Epidermal melanocyte (primary cell): ENCODE measurements at regions not wholly inside any gene's neighbourhood (a gene's known extent, or its start where the extent isn't known, plus 50 kb on each side); places are given as distances from the start of the nearest gene placed in this dataset.

Source experiments
- DNase-seq: peaks from one replicate; pipeline ENCODE4 v3.0.0; 2011; ENCODE audit warnings: low spot score; ENCODE audit not compliant: insufficient read length

DNA sequence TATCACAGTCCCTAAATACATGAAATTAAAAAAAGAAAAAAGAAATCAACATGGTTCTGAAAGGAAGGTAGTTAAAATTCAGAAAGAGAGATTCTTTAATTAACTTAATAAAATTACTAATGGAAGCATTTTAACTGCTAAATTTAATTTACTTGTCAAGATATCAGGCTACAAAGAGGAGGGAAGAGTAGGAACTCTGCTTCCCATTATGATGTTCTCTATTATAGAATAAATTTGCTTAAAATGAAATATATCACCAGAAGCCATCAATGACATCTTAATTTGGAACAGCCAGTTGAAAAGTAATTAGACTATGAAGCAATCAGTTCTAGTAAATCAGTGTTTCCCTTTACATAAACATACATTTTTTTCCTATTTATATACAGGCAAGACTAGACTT lies 611.8 kb upstream of the FANCL start:
- DNase-seq, result no peak

DNA sequence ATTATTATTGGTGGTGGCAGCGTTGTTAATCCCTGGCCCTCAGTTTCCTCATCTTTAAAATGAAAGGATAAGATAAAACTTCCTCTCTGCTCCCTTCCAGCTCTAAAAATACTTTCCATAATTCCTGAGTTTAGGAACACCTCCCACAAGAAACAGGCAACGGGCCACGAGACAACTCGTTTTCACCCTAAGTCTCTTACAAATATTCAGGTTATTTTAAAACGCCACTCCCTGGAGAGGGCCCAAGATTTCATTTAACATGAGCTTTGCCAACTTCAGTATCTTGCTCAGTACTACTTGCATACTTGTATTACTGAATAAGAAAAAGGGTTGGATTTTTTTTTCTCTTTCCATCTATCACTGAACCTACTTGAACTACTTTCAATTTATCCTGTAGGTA lies 611.1 kb upstream of the FANCL start:
- no peak for DNase-seq

DNA sequence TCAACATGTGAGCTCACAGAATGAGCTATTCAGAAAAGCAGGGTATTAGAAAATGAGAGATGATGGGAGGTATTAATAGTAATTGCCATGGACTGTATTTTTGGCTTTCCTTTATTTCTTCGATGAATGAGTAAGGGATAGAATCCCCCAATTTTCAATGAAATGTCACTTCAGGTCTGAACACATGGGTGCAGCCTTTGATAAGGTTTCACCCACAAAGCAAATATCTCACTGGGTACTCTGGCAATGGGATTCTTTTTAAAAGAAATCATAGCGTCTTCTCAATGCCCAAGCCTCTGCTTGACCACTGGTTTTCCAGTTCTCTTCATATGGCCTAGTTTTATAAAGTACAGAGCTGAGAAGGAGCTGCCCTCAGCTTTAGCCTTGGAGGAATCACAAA lies 610.5 kb upstream of the FANCL start:
- DNase-seq, result no peak

DNA sequence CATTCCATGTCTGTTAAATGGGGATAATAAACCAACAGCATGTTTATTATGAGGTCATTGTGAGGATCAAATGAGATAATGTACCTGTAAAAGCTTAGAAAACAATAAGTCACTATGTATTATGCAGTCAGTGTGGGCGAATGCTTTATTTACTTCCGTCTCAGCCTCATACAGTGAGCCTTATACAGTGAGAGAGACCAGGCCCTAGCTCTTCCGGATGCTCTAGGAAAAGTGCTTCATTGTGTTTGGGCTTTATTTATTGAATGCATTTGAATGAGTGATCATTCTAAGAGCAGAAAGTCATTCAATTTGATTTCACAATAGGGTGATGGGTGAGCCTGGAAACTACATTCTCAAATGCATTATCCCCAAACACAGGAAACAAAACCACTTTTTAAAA lies 603.9 kb upstream of the FANCL start:
- DNase-seq, result no peak

DNA sequence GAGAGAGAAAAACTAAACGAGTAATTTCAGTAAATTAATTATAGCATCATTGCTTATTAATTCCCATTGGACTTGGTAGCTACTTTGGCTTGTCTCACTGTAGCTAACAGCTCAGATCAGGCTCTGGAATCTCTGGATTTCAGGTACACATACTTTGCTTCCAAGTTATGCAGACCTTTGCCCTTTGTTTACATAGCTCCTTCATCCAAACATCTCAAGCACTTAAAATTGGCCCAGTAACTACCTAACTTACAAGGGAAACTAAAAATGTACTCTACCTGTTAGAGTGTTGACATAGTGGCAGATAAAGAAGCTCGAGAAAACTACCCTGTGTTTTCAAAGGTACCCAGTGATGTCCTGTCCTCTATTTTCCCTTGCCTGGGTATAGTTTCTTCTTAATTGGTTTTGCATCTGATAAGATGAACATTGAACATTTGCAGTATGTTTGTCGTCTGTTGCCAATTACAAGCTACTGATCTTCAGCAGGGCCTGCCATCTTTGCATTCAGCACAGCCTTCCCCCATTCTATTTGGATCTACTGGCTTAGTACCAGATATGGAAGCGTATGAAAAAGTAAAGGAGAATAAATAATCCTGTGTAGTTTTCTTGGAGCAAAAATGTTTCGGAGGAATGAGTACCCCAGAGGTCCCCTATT lies 601.5 kb upstream of the FANCL start:
- DNase-seq, result no peak

DNA sequence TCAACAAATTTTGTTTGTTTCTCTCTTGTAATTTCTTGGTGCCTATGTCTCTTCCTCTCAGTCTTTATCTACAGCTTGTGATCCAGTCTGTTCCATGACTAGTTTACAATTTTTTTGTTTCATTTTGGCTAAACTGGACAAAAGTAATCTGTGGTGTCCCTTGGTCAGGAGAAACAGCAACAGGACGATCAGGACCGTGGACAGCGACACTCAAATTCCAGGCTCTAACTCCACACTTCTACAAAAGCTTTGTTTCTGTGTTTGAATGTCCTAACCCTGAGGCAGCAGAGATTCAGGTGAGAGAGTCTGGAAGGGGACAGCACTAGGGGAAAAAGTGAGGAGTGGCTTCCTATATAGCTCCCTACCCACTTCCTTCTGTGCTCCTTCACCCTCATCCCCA lies 593.3 kb upstream of the FANCL start:
- no peak for DNase-seq

DNA sequence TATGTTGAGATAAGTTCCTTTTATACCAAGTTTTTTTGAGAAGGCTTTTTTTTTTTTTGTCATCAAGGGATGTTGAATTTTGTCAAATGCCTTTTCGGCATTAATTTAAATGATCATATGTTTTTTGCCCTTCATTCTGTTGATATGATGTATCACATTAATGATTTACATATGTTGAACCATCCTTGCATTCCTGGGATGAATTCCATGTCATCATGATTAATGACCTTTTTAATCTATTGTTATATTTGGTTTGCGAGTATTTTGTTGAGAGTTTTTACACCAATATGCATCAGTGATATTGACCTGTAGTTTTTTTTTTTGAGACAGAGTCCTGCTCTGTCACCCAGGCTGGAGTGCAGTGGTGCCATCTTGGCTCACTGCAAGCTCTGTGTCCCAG lies 585.7 kb upstream of the FANCL start:
- no peak for DNase-seq

DNA sequence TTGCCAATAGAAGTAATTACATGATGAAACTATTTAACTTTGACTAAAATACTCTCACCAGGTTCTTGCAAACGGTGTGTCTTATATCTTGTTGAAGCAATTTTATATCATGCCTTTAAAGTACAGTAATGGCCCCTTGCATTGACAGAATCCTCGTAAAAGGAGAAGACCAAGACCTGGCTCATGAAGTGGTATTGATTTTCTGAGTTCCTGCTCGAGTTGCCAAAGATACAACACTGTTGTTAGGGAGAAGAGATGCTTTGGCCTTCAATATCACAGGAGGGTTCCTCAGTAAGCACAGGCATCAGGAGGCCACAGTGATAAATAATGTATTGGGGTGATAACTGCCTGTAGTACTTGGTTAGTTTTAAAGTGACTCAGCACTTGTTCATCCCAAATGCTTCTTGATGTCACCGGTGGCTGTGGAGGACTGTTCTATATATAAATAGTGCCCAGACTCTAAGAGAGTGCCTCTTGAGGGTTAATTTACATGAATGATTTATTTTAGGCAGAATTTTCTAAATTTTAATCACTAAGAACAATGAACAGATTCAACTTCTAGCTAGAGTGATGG lies 571.7 kb upstream of the FANCL start:
- DNase-seq, result no peak

DNA sequence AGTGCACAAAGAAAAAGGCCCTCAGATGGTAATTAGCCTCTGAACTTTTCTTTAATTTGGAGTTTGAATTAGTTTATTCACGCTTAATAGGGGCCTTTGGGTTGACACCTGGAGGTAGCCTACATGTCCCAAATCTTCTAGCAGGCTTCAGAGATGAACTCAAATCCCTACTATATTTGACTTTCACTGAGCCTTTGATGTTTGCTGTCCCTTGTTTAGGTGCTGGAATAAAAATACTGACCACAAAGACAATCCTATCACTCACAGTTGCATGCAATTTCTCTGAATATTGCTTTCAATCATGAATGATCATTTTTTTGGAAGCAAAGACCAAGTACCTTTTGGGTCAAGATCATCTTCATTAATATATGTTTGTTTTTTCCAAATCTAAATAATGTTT lies 564.0 kb upstream of the FANCL start:
- DNase-seq, result no peak

DNA sequence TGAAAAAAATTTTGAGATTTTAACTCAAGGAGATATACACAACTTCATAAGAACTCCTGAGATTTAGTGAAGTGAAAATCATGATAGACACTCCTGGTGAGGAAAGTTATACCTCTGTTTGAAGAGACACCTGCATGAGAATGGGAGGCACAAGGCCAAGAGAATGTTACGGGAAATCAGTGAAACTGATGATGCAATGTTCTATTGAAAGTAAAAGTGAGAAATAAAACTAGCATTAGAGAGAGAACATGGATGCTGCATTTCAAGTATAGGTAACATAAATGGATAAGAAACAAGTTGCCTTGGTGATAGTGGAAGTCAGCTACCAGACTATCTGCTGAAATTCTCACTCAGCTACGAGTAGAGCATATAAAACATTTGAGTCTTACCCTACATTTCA lies 562.1 kb upstream of the FANCL start:
- no peak for DNase-seq

DNA sequence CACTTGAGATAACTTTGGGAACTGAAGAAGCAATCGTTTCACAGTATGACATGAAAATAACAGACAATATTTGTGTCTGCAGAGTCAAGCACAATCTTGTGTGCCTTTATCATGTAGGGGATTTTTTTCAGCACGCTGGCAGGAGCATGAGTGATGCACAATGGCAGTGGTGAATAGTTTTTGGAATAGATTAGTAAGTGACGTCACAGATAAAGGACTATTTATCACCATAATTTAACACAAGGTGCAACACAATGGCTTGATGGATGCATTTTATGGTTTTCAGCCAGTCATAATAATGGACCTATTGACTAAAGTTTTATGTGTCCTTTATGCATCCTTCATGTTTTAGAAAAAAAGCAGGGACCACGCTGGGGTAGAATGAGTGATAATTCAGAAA lies 559.8 kb upstream of the FANCL start:
- no peak for DNase-seq

DNA sequence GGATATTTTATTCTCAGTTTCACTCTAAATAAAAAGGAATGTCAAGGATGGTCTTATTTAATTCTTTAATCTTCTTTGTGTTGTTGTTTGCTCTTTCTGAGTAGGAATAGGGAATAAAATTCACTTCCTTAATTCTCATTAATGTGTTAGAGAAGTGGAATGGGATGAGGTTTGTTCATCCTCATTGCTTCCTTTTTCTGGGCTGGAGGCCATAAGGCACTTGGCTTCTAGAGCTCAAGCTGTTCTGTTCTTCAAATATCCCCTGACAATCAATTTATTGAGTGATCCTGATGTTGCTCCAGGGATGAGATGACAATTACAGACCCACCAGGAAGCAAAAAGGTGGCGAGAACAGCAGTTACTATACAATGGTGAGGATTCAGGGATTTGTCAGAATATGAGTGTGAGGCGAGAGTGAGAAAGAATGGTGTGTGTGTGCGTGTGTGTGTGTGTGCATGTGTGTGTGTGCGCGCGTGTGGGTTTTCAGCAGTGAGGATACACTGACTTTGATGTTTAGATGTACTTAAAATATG lies 557.6 kb upstream of the FANCL start:
- DNase-seq, result no peak

DNA sequence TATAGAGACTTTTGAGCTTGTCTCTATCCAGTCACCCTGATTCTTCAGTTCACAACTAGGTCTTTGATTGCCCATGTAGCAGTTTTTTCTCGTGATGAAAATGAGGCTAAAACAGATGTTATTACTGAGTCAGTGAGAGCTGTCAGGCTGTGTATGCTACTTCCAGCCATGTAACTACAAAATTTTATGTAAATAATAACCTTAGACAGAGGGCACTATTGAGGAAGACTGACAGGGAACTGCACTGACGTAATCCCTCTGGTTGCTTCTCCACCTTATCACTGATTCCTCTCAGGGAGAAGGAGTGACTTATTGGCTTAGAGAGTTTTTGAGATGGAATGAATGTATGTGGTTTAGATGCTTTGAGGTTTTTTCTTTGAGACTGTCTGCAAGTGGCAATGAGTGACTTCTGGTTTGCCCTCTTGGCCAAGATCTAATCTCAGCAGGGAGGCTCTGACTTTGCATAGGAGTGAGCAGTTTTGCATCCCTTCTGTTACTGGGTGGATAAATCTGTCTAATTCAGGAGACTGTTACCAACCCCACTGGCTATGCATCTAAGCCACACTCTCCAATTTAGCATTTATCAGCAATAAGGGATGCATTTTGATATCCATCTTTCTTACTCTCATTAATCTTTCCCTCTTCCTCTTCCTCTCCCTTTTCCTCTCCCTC lies 555.2 kb upstream of the FANCL start:
- DNase-seq, result no peak

DNA sequence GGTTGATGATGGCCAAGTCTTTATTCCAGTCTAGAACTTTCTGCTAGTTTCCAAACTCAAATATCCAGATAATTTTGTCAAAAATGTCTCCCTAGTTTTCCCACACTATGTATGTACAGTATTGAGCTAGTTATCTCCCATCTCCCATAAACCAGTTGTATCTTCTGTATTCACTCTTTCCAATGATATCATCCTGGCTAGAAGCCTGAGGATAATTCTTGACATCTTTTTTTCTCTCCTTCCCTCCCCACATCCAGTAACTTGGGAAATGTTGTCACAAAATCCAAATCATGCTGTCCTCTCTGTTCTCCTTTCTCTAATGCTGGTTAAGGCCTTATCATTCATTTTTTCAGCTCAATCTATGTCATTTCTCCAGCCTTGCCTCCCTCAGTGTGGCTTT lies 553.8 kb upstream of the FANCL start:
- no peak for DNase-seq

DNA sequence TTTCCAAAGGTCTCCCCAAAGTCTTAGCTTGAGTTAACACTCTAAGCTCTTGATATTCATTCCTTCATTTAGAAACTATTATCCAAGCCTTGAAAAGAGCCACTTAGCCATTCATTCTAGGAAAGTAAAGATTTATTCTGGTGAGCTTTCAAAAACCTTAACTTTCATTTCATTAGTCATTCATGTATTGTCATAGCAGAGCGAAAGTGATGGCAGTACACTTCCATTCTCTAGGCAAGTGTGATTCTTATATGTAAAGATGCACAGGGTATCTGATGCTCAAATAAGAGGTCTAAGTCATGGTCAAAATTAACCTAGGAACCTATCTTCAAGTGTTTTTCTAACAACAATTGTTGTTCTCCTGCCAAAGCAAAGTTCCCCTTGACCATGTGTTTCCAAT lies 553.0 kb upstream of the FANCL start:
- DNase-seq, result no peak

DNA sequence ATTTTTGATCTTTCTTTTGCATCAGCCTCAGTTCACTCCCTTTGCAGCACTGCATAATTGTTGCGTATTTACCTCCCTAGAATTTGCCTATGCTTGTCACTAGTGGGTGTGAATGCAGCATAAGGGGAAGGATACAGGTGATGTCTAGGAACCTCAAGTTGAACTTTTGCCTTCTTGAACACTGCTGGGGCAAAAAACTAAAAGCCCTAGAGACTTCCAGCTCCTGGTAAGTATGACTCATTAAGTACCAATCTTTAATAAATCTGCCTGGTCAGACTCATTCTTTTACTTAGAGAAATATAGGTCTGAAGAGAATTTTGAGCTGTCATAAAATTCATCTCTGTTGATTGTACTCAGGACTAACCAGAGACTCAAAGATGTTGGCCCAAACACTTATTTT lies 547.3 kb upstream of the FANCL start:
- no peak for DNase-seq

DNA sequence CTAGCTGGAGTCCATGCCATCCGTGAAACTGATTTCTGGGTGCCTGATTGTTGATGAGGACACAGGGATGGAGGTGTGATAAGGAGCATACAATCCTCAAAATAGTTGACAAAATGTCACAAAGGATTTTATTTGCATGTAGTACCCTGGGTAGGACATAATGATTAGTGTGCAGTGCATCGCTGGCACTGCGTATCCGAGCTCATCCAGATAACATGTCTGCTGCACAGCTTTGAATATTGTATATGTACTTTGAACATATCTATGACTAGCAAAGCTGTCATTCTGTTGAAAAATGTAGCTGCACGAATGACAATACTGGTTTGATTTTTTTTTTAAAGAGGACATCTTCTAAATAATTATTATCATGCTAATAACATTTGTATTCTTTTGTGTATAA lies 529.7 kb upstream of the FANCL start:
- no peak for DNase-seq

DNA sequence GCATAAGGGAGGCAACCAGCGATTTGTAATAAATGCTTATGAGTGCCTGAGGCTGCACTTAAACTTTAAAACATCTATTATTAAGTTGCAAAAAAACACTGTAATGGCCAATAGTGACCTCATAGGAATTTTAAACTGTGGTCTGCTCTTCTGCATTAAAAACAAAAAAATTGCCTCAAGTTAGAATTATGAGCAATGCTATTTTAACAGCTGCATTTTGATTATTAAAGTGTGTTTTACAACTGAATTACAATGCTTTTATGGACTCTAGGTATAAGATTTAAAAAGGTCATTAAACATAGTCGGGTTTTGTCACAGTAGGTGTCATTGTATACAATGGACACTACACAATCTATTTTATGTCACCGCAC lies 528.7 kb upstream of the FANCL start:
- DNase-seq, result no peak

DNA sequence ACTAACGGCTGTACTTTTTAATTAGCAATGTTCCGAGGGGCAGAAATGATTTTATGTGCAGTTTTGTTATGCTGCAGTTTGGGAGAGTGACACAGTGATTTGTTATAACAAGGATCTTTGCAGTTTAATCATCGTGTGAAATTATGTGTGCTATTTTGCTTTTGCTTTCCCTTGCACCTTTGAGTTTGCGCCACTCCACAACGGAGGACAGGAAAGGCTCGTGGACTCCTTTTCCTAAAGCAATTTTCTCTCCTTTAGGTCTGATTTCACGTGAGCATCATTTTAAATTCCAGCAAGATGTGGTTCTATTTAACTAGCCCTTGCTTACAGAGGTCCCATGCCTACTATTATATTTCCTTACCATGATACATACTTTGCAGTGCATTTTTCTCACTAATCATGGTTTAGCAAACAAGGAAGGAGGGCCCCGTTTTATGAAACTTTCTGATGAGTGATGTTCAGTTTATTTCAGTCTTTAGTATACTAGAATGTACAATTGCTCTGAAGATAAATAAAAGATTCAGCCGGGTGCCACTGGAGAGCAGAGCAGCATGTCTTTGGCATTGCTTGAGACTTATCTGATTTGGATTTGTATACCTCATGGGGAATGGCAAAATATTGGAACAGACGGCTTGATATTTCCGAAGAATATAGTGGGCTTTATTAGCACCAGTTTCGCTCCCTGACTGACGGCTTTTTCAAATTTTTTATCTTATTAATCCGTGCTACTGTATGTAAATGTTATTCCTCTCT lies 528.2 kb upstream of the FANCL start:
- DNase-seq, result no peak

DNA sequence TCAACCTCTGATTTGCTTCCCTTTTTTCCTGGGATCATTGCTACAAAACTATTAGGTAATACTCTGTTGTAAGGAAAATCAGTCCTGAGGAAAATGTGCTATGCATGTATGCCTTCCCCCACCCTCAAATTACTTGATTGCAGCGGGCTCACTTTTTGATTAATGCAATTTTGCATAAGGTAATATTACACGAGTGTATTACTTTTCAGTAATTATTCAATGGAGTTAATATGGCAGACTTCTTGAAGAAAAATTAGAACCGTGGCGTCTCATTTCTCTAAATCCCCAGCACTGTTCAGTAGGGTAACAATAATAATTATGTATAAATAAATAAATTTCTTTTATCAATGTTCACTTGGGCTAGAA lies 527.6 kb upstream of the FANCL start:
- no peak for DNase-seq

DNA sequence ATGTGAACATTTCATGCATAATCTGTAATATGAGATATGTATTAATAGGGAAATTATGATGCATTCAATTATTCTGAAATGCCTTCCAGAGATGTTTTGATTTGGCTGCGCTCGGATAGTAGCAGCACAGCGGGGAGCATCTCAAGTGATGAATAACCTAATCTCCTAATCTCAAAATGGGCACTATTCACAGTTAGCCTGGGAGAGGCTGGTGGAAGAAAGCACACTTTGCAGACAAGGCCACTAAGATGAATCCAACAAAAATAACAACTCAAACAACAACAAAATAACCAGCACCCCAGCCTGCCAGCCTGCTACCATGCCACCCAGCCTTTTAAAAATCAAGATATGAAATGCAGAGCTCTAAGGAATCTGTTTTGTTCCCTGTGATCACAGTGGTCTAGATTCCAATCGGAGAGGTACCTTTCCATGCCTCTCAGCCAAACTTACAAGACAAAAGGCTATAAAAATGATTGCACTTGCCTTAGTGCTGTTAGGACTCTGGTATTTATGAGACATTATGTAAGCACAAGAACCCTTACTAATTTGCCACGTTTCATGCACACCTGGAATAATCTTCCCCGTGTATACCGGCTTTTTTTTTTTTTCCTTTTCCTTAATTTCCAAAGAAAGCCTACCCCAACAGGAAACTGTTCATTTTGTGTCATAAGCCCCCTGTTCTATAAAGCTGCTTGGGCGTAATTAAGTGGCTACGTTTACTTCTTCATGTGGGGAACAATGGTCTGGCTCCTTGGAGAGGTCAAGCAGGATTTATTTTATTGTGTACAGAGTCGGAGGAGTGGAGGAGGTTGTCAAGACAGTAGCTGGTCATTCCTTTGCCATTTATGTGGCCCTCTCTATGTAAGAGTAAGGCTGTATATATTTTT lies 526.9 kb upstream of the FANCL start:
- DNase-seq, result no peak
